Caco-2 (cell line): ENCODE measurements at regions not wholly inside any gene's neighbourhood (a gene's known extent, or its start where the extent isn't known, plus 50 kb on each side); places are given as distances from the start of the nearest gene placed in this dataset.

Experiments
- BruUV-seq: library from RNA; stranded (reverse); fragments of 400-500 nt; replicated peaks from 2 replicates; lab custom pipeline; 2021; lab: Mats Ljungman, UMichigan
- CTCF ChIA-PET: fragments of 300-600 bp; sonication (Branson Sonifier 250); formaldehyde crosslinking; loops from one replicate; lab custom pipeline; 2022; ENCODE audit warnings: antibody characterized with exemption; lab: Charles Lee
- POLR2A ChIA-PET: fragments of 300-600 bp; sonication (Branson Sonifier 250); formaldehyde crosslinking; loops from one replicate; lab custom pipeline; 2022; ENCODE audit warnings: antibody characterized with exemption; lab: Charles Lee
- DNase-seq, 2 experiments: peaks; one replicate each; pipeline versions ENCODE4 v3.0.0 to v3.0.0-alpha.2; 2020 to 2022
- H3K27me3 ChIP-seq: replicated peaks from 2 replicates; pipeline ENCODE4 v1.6.0; 2011; ENCODE audit warnings: low read length; ENCODE audit not compliant: control insufficient read depth, insufficient read depth
- H3K36me3 ChIP-seq: 2 replicates; pipeline ENCODE4 v1.5.1; 2011; ENCODE audit warnings: low read length; ENCODE audit not compliant: control insufficient read depth, insufficient read depth
- H3K4me1 ChIP-seq: fragments of 250-450 bp; sonication (Bioruptor Pico); 2 replicates; pipeline ENCODE4 v1.5.1; 2020; ENCODE audit warnings: mild to moderate bottlenecking
- H3K4me3 ChIP-seq: 2 replicates; pipeline ENCODE4 v1.5.1; 2011; ENCODE audit warnings: low read depth, mild to moderate bottlenecking, control low read depth, low read length
- H3K9me3 ChIP-seq: fragments of 250-450 bp; sonication (Bioruptor Pico); 2 replicates; pipeline ENCODE4 v1.5.1; 2020; ENCODE audit warnings: mild to moderate bottlenecking, moderate library complexity
- H3K27ac Mint-ChIP-seq: one replicate; pipeline ENCODE4 v1.8.0; 2022; ENCODE audit warnings: mixed read lengths; ENCODE audit not compliant: unreplicated experiment
- H3K27me3 Mint-ChIP-seq: one replicate; pipeline ENCODE4 v1.8.0; 2022; ENCODE audit warnings: mixed read lengths; ENCODE audit not compliant: insufficient read depth, unreplicated experiment
- H3K36me3 Mint-ChIP-seq: one replicate; pipeline ENCODE4 v1.8.0; 2022; ENCODE audit warnings: mild to moderate bottlenecking, mixed read lengths; ENCODE audit not compliant: insufficient read depth, unreplicated experiment
- H3K4me1 Mint-ChIP-seq: one replicate; pipeline ENCODE4 v1.8.0; 2022; ENCODE audit warnings: low read depth, mixed read lengths; ENCODE audit not compliant: unreplicated experiment
- H3K4me3 Mint-ChIP-seq: one replicate; pipeline ENCODE4 v1.8.0; 2022; ENCODE audit warnings: mild to moderate bottlenecking, moderate library complexity, mixed read lengths; ENCODE audit not compliant: unreplicated experiment
- H3K9me3 Mint-ChIP-seq: one replicate; pipeline ENCODE4 v1.8.0; 2022; ENCODE audit warnings: mixed read lengths; ENCODE audit not compliant: unreplicated experiment
- CTCF ChIP-seq, 2 experiments: fragments of 200-600 bp in 1 of 2; IDR thresholded peaks; 1 replicate in 1 of 2; 2 replicates in 1 of 2; pipeline versions ENCODE4 v1.5.1 to v1.8.0; 2011 to 2022; ENCODE audit warnings: antibody characterized with exemption in 1 of 2, control low read depth in 1 of 2, inconsistent platforms in 1 of 2, low read depth in 1 of 2, low read length in 1 of 2, mild to moderate bottlenecking in 1 of 2, moderate library complexity in 1 of 2; ENCODE audit not compliant: insufficient read depth in 1 of 2, severe bottlenecking in 1 of 2, unreplicated experiment in 1 of 2
- intact Hi-C: fragments of 100-400 bp; cut with micrococcal nuclease; formaldehyde crosslinking; loops from one replicate; pipeline ENCODE4 v1.10.0; 2022; ENCODE audit not compliant: unreplicated experiment

- Histone ChIP-seq H3K4me1 (no peaks in the 10 kb centered on the region), H3K27me3 (no peaks in the 10 kb centered on the region), H3K9me3 (no peaks in the 10 kb centered on the region), H3K4me3 (no peak overlapping the region), H3K36me3 (no peaks in the 10 kb centered on the region)
- H3K36me3 Mint-ChIP-seq: no peaks in the 10 kb centered on the region
- BruUV-seq: no TSS peak
- H3K4me1 Mint-ChIP-seq: no peaks in the 10 kb centered on the region
- peaks cover 6% of the 10 kb centered on the region for H3K27me3 Mint-ChIP-seq
- ChIA-PET POLR2A (no interaction called here), CTCF (no interaction called here)
- H3K4me3 Mint-ChIP-seq: no peak overlapping the region
- H3K9me3 Mint-ChIP-seq: no peaks in the 10 kb centered on the region
- no peak for DNase-seq
- no peak for TF ChIP-seq CTCF (IDR thresholded peaks at IDR 0.05; ENCODE audit: insufficient read depth in 1 of 2, low read depth in 1 of 2, low read length in 1 of 2, severe bottlenecking in 1 of 2, unreplicated experiment in 1 of 2)
- intact Hi-C loops: no loop called here
- no peak overlapping the region for H3K27ac Mint-ChIP-seq
Measured at GRCh38 chr6:132147530-132148011, 196.4 kb upstream of the CCN2 start.

GRCh38 chr6:132144456-132144855 is 193.3 kb upstream of the CCN2 start:
- no peak for DNase-seq
- ChIA-PET POLR2A (no interaction called here), CTCF (no interaction called here)
- Mint-ChIP-seq H3K27me3 (no peaks in the 10 kb centered on the region), H3K9me3 (no peaks in the 10 kb centered on the region), H3K4me3 (no peak overlapping the region), H3K36me3 (no peaks in the 10 kb centered on the region), H3K4me1 (no peaks in the 10 kb centered on the region), H3K27ac (no peak overlapping the region)
- Histone ChIP-seq H3K36me3 (no peaks in the 10 kb centered on the region), H3K4me1 (no peaks in the 10 kb centered on the region), H3K9me3 (no peaks in the 10 kb centered on the region), H3K4me3 (no peak overlapping the region), H3K27me3 (no peaks in the 10 kb centered on the region)
- TF ChIP-seq CTCF (IDR thresholded peaks at IDR 0.05; ENCODE audit: insufficient read depth in 1 of 2, low read depth in 1 of 2, low read length in 1 of 2, severe bottlenecking in 1 of 2, unreplicated experiment in 1 of 2): no peak
- intact Hi-C loops: no loop called here
- BruUV-seq: no TSS peak

- DNase-seq: no peak
- Mint-ChIP-seq H3K27me3 (no peaks in the 10 kb centered on the region), H3K4me1 (no peaks in the 10 kb centered on the region), H3K27ac (no peak overlapping the region), H3K4me3 (no peak overlapping the region), H3K36me3 (no peaks in the 10 kb centered on the region), H3K9me3 (no peaks in the 10 kb centered on the region)
- TF ChIP-seq CTCF (IDR thresholded peaks at IDR 0.05; ENCODE audit: insufficient read depth in 1 of 2, low read depth in 1 of 2, low read length in 1 of 2, severe bottlenecking in 1 of 2, unreplicated experiment in 1 of 2): no peak
- ChIA-PET CTCF (interaction anchor here (0.8 kb wide), 1 partner anchor 192 kb away, joined by 6 read pairs; the partner anchor contains the start of gene CCN2), POLR2A (no interaction called here)
- Histone ChIP-seq H3K36me3 (no peaks in the 10 kb centered on the region), H3K27me3 (no peaks in the 10 kb centered on the region), H3K4me1 (no peaks in the 10 kb centered on the region), H3K9me3 (no peaks in the 10 kb centered on the region), H3K4me3 (no peak overlapping the region)
- intact Hi-C loops: no loop called here
- BruUV-seq: no TSS peak
Measured at GRCh38 chr6:132143258-132143657, 192.1 kb upstream of the CCN2 start.
